Globus pallidus (tissue), 1 donor: ENCODE measurements at regions not wholly inside any gene's neighbourhood (a gene's known extent, or its start where the extent isn't known, plus 50 kb on each side); places are given as distances from the start of the nearest gene placed in this dataset.

Experiments
- DNase-seq: peaks from one replicate; pipeline ENCODE4 v3.0.0-alpha.2; 2015; ENCODE audit warnings: low spot score

- DNase-seq = no peak
These were observed 64.0 kb upstream of the FERD3L start for GRCh38 chr7:19209166-19209696.

- DNase-seq = no peak
These were observed 61.5 kb upstream of the FERD3L start for GRCh38 chr7:19206721-19207120.

DNA sequence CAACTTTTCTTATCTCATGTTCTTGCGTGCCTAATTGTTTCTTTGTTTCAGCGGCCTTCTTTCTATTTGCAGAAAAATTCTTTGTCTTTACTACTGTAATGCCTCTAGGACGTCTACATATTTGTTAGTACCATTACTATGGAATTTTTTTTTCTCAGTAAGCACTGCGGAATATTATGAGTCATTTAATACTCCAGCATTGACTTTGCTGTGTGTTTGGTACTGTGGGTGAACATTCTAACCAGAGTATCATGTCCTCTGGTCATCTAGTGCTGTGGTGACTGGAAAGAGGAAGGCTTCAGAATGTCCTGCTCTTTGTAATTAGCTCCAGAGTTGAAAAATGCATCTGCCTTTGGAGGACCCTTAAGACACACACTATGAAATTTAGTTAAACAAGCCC, 58.5 kb upstream of the FERD3L start:
- DNase-seq = no peak

DNA sequence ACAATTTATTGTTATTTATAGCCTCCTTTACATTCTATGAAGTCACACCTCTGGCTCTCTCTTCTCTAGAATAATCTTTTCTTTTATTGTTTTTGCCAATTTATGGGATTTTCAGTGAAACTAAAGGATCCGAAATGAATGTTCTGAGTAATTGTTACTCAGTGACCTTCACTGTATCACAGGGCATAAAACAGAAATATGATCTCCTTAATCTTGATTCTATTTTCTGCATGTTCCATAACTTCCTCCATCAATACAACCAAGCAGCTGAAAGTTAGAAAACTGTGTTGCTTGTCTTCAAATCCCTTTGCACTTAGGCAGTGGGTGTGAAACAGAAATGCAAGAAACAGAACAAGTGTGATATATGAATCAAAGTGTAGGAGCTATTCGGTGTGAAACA, 57.4 kb upstream of the FERD3L start:
- no peak for DNase-seq
